Heart left ventricle (tissue), 16 donors: ENCODE measurements at regions not wholly inside any gene's neighbourhood (a gene's known extent, or its start where the extent isn't known, plus 50 kb on each side); places are given as distances from the start of the nearest gene placed in this dataset.

Source experiments
- ATAC-seq, 4 donors: fragments of 200-7000 bp; cut with Tn5 transposase; one replicate each; pipeline ENCODE4 v1.9.1; 2020 to 2022; ENCODE audit warnings: moderate library complexity in 4 of 4, mild to moderate bottlenecking in 3 of 4, moderate number of reproducible peaks in 1 of 4
- DNase-seq, 5 donors: peaks; one replicate each; pipeline ENCODE4 v3.0.0-alpha.2; 2020
- H3K27ac ChIP-seq, 12 donors: fragments of 200-600 bp; sonication (generic) in 4 of 12; one replicate each; pipeline versions ENCODE4 v1.5.0 to v1.8.0; 2016 to 2022; ENCODE audit warnings: mild to moderate bottlenecking in 2 of 12
- H3K27me3 ChIP-seq, 9 donors: fragments of 200-600 bp; sonication (generic) in 2 of 9; one replicate each; pipeline versions ENCODE4 v1.5.1 to v1.8.0; 2016 to 2022; ENCODE audit warnings: mild to moderate bottlenecking in 3 of 9
- H3K36me3 ChIP-seq, 9 donors: fragments of 200-600 bp; sonication (generic) in 2 of 9; one replicate each; pipeline versions ENCODE4 v1.5.0 to v1.8.0; 2018 to 2022; ENCODE audit warnings: mild to moderate bottlenecking in 2 of 9
- H3K4me1 ChIP-seq, 12 donors: fragments of 200-600 bp; sonication (generic) in 4 of 12; one replicate each; pipeline versions ENCODE4 v1.5.0 to v1.8.0; 2016 to 2022; ENCODE audit warnings: mild to moderate bottlenecking in 3 of 12
- H3K4me3 ChIP-seq, 12 donors: fragments of 200-600 bp; sonication (generic) in 4 of 12; one replicate each; pipeline versions ENCODE4 v1.5.0 to v1.8.0; 2017 to 2022; ENCODE audit warnings: mild to moderate bottlenecking in 9 of 12, moderate library complexity in 4 of 12
- H3K9me3 ChIP-seq, 12 donors: fragments of 200-600 bp; sonication (generic) in 4 of 12; one replicate each; pipeline versions ENCODE4 v1.5.0 to v1.8.0; 2016 to 2022; ENCODE audit warnings: mild to moderate bottlenecking in 1 of 12
- CTCF ChIP-seq, 12 donors: fragments of 200-600 bp; sonication (generic) in 4 of 12; IDR thresholded peaks; one replicate each; pipeline versions ENCODE4 v1.5.0 to v1.8.0; 2018 to 2022; ENCODE audit warnings: antibody characterized with exemption in 12 of 12, mild to moderate bottlenecking in 5 of 12
- POLR2A ChIP-seq, 2 donors: fragments of 450-650 bp; IDR thresholded peaks; one replicate each; pipeline ENCODE4 v1.6.1; 2017; ENCODE audit warnings: antibody characterized with exemption in 2 of 2, mild to moderate bottlenecking in 2 of 2, moderate library complexity in 2 of 2
- WGBS, 4 donors: extraction: QIAGEN DNeasy Blood & Tissue Kit in 2 of 4; methylation state at CpG; one replicate each; pipeline versions ENCODE4 v1.1.5 to v1.1.7; 2013 to 2018; 5-methylcytosine and 5-hydroxymethylcytosine counted together
- intact Hi-C, 10 donors: fragments of 100-400 bp; cut with DNase I; formaldehyde crosslinking; loops; one replicate each; pipeline versions ENCODE4 v1.11.1 to v1.14.2; 2022
- donor health status: ischemic (EF 13 %, LVEDD 7.1; RV severe dilation, severe dysfunction).
- donor health status: healthy with polysubstance abuse.
- donor health status: DM: no; HTN: yes; CAD: no.
- donor health status: DM: no; HTN: no; CAD: no.
- donor health status: ischemic (EF 25% LVEDD 6.9; RV normal size, moderate dysfunction).
- donor health status: ischemic (EF 25% LVEDD 5.7; RV mildly dilated, moderate dysfunction).
- donor health status: healthy.
- donor health status: DM: yes; HTN: yes; CAD: no.
- donor health status: ischemic (EF 35%, LVEDD 5.7; RV mildly dilated, moderate dysfunction).
- donor health status: nonischemic (EF 11% LVEDD 7.7; RV severe dilation, severe dysfunction).
- donor health status: DM: yes; HTN: yes; CAD: no.
- donor health status: PGD.
- donor health status: ischemic (EF 29% LVEDD 5.4; RV normal size, mild dysfunction).
- donor health status: nonischemic (EF 23%, LVEDD 6.1; RV moderate dilation, normal function).

GRCh38 chr6:164569509-164569908, 739.9 kb downstream of the C6orf118 start:
- H3K27ac ChIP-seq = no peak overlapping the region
- H3K27me3 ChIP-seq = no peaks in the 10 kb centered on the region
- H3K4me1 ChIP-seq = peaks cover 0 to 4% (median 0%) of the 10 kb centered on the region in 12 donors
- ATAC-seq = no peak
- no peak for DNase-seq
- H3K9me3 ChIP-seq = no peaks in the 10 kb centered on the region
- intact Hi-C loops = no loop called here
- 58 to 85% (median 66%) methylated on average over 1 of the region's 1 CpG for WGBS, 4 donors
- no peak for TF ChIP-seq POLR2A (IDR thresholded peaks at IDR 0.05)
- no peak for TF ChIP-seq CTCF (IDR thresholded peaks at IDR 0.05)
- H3K4me3 ChIP-seq = no peak overlapping the region
- no peaks in the 10 kb centered on the region for H3K36me3 ChIP-seq

- Histone ChIP-seq H3K27me3 (no peaks in the 10 kb centered on the region), H3K27ac (no peak overlapping the region), H3K36me3 (no peaks in the 10 kb centered on the region), H3K4me3 (no peak overlapping the region), H3K4me1 (peaks cover 0 to 10% (median 0%) of the 10 kb centered on the region in 12 donors), H3K9me3 (peaks cover 0 to 18% (median 7%) of the 10 kb centered on the region in 12 donors)
- ATAC-seq (no peak), DNase-seq (no peak)
- 55 to 79% (median 67%) methylated on average over 2 of the region's 2 CpGs for WGBS, 4 donors
- no peak for TF ChIP-seq CTCF (IDR thresholded peaks at IDR 0.05)
- intact Hi-C loops = no loop called here
These were observed 745.5 kb downstream of the C6orf118 start for GRCh38 chr6:164563924-164564323.

- Histone ChIP-seq H3K27me3 (no peaks in the 10 kb centered on the region), H3K36me3 (no peaks in the 10 kb centered on the region), H3K27ac (no peak overlapping the region), H3K4me1 (peaks cover 0 to 10% (median 0%) of the 10 kb centered on the region in 12 donors), H3K9me3 (peaks cover 0 to 20% (median 7%) of the 10 kb centered on the region in 12 donors), H3K4me3 (no peak overlapping the region)
- 86 to 100% (median 97%) methylated on average over 1 of the region's 1 CpG for WGBS, 4 donors
- no peak for ATAC-seq
- intact Hi-C loops = no loop called here
- TF ChIP-seq POLR2A (IDR thresholded peaks at IDR 0.05) (no peak), CTCF (IDR thresholded peaks at IDR 0.05) (no peak)
- DNase-seq = no peak
These were observed 747.7 kb downstream of the C6orf118 start for GRCh38 chr6:164561656-164562055.

GRCh38 chr6:164554700-164555476, 754.5 kb downstream of the C6orf118 start:
- intact Hi-C loops = no loop called here
- ATAC-seq = peak; percentile 85 to 95 (median 92)
- no peaks in the 10 kb centered on the region for H3K27me3 ChIP-seq
- H3K4me3 ChIP-seq = peak overlapping the region in 1 of 12 donors; percentile 24
- H3K4me1 ChIP-seq = peaks cover 0 to 14% (median 3%) of the 10 kb centered on the region in 12 donors
- peak overlapping the region in 4 of 12 donors; percentile 12 to 55 (median 30) for H3K27ac ChIP-seq
- H3K9me3 ChIP-seq = peaks cover 0 to 6% (median 0%) of the 10 kb centered on the region in 12 donors
- no peaks in the 10 kb centered on the region for H3K36me3 ChIP-seq
- TF ChIP-seq CTCF (IDR thresholded peaks at IDR 0.05) (no peak), POLR2A (IDR thresholded peaks at IDR 0.05) (no peak)
- peak in 2 of 5 donors; percentile 20 to 32 for DNase-seq
- WGBS, 4 donors = 61 to 75% (median 69%) methylated on average over 10 of the region's 10 CpGs
